K562 (cell line): ENCODE measurements at regions not wholly inside any gene's neighbourhood (a gene's known extent, or its start where the extent isn't known, plus 50 kb on each side); places are given as distances from the start of the nearest gene placed in this dataset.

Experiments used
- EGR1 ChIP-seq: fragments of 450-650 bp; conservative IDR thresholded peaks from 2 replicates; pipeline ENCODE4 v1.6.1; 2017; ENCODE audit warnings: mild to moderate bottlenecking
- POLR2A ChIP-seq: fragments of 450-650 bp; conservative IDR thresholded peaks from 2 replicates; pipeline ENCODE4 v1.6.1; 2016
- POLR2AphosphoS5 ChIP-seq: IDR thresholded peaks from 2 replicates; pipeline ENCODE4 v1.6.1; 2011; ENCODE audit warnings: mild to moderate bottlenecking, low read depth, low read length, moderate library complexity; ENCODE audit not compliant: control insufficient read depth, insufficient read depth
- SIN3B ChIP-seq: fragments of 450-650 bp; IDR thresholded peaks from 2 replicates; pipeline ENCODE4 v1.6.1; 2017; ENCODE audit warnings: low read depth, mild to moderate bottlenecking, moderate library complexity
- ZNF121 ChIP-seq: sonication (generic); formaldehyde crosslinking; conservative IDR thresholded peaks from 2 replicates; pipeline ENCODE4 v1.8.0; 2022; ENCODE audit warnings: missing genetic modification reagents
- ZNF143 ChIP-seq: sonication (generic); formaldehyde crosslinking; IDR thresholded peaks from 2 replicates; pipeline ENCODE4 v1.9.0; 2022; ENCODE audit warnings: mild to moderate bottlenecking, missing genetic modification reagents
- TF ChIP-seq, protein P1 (sequence below): sonication (generic); formaldehyde crosslinking; IDR thresholded peaks from 2 replicates; pipeline ENCODE4 v1.8.0; 2022; ENCODE audit warnings: mild to moderate bottlenecking, low read depth, missing genetic modification reagents
- TF ChIP-seq, protein P2 (sequence below), 3 experiments: IDR thresholded peaks in 2 of 3; conservative IDR thresholded peaks in 1 of 3; 2 replicates each; pipeline ENCODE4 v1.5.1; 2011 to 2012; ENCODE audit warnings: low read length in 3 of 3, mild to moderate bottlenecking in 3 of 3, control low read depth in 2 of 3, improper control_type of control experiment in 1 of 3, inconsistent platforms in 1 of 3, low read depth in 1 of 3, mixed read lengths in 1 of 3, moderate library complexity in 1 of 3; ENCODE audit not compliant: insufficient read depth in 2 of 3

GRCh38 chr5:128764601-128765310, 200.5 kb upstream of the SLC27A6 start:
- TF ChIP-seq ZNF143 (CRISPR knock-in tag) (no peak), POLR2AphosphoS5 (no peak), POLR2A (no peak), SIN3B (no peak), EGR1 (no peak), ZNF121 (no peak)
- TF ChIP-seq, protein P1, sequence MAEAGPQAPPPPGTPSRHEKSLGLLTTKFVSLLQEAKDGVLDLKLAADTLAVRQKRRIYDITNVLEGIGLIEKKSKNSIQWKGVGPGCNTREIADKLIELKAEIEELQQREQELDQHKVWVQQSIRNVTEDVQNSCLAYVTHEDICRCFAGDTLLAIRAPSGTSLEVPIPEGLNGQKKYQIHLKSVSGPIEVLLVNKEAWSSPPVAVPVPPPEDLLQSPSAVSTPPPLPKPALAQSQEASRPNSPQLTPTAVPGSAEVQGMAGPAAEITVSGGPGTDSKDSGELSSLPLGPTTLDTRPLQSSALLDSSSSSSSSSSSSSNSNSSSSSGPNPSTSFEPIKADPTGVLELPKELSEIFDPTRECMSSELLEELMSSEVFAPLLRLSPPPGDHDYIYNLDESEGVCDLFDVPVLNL (CRISPR knock-in tag), result no peak
- TF ChIP-seq, protein P2, sequence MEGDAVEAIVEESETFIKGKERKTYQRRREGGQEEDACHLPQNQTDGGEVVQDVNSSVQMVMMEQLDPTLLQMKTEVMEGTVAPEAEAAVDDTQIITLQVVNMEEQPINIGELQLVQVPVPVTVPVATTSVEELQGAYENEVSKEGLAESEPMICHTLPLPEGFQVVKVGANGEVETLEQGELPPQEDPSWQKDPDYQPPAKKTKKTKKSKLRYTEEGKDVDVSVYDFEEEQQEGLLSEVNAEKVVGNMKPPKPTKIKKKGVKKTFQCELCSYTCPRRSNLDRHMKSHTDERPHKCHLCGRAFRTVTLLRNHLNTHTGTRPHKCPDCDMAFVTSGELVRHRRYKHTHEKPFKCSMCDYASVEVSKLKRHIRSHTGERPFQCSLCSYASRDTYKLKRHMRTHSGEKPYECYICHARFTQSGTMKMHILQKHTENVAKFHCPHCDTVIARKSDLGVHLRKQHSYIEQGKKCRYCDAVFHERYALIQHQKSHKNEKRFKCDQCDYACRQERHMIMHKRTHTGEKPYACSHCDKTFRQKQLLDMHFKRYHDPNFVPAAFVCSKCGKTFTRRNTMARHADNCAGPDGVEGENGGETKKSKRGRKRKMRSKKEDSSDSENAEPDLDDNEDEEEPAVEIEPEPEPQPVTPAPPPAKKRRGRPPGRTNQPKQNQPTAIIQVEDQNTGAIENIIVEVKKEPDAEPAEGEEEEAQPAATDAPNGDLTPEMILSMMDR (IDR thresholded peaks at IDR 0.05 in 2 of 3, conservative IDR thresholded peaks at IDR 0.05 in 1 of 3; ENCODE audit: insufficient read depth in 2 of 3, low read depth in 1 of 3, low read length in 3 of 3), result no peak
